ENCODE measurements at regions not wholly inside any gene's neighbourhood (a gene's known extent, or its start where the extent isn't known, plus 50 kb on each side); places are given as distances from the start of the nearest gene placed in this dataset.

- TF ChIP-seq, protein P1, sequence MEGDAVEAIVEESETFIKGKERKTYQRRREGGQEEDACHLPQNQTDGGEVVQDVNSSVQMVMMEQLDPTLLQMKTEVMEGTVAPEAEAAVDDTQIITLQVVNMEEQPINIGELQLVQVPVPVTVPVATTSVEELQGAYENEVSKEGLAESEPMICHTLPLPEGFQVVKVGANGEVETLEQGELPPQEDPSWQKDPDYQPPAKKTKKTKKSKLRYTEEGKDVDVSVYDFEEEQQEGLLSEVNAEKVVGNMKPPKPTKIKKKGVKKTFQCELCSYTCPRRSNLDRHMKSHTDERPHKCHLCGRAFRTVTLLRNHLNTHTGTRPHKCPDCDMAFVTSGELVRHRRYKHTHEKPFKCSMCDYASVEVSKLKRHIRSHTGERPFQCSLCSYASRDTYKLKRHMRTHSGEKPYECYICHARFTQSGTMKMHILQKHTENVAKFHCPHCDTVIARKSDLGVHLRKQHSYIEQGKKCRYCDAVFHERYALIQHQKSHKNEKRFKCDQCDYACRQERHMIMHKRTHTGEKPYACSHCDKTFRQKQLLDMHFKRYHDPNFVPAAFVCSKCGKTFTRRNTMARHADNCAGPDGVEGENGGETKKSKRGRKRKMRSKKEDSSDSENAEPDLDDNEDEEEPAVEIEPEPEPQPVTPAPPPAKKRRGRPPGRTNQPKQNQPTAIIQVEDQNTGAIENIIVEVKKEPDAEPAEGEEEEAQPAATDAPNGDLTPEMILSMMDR (IDR thresholded peaks at IDR 0.05), result no peak
- no peak for TF ChIP-seq TCF7L2 (IDR thresholded peaks at IDR 0.05; ENCODE audit: low read depth, low read length)
Measured at GRCh38 chr22:48053486-48053885, 1291.0 kb downstream of the TBC1D22A start.

Measured in Panc1 (cell line).